ENCODE measurements at regions not wholly inside any gene's neighbourhood (a gene's known extent, or its start where the extent isn't known, plus 50 kb on each side); places are given as distances from the start of the nearest gene placed in this dataset.

DNA sequence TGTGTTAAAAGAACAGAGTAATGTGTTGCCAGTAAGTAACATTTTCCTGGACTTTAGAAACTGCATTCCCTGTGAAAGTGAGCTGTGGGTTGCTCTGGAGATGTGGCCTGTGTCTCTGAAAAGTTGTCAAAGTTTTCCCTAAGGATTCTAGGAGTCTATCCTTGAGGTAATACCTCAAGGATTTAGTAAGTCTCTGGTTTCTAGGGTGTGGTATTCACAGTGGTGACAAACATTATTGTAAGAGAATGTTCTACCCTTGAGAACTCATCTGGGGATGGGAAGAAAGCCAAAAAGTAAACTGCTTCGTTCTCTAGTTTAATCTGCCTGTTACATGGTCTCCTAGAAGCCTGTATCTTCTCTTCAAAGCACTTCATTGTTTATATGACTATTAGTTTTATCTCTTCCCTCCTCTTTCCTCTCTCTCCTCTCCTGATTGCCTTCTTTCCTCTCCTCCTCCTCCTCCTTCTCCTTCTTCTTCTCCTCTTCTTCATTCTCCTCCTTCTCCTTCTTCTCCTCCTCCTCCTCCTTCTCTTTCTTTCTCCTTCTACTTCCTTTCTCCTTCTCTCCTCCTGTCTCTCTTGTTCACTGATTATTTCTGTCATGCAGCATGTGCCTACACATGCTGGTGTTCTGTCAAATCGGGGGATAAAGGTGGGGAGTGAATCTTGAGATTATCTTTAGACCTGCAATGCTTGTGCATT is 321.3 kb downstream of the PTTG2 start:
- TF ChIP-seq, protein P1, sequence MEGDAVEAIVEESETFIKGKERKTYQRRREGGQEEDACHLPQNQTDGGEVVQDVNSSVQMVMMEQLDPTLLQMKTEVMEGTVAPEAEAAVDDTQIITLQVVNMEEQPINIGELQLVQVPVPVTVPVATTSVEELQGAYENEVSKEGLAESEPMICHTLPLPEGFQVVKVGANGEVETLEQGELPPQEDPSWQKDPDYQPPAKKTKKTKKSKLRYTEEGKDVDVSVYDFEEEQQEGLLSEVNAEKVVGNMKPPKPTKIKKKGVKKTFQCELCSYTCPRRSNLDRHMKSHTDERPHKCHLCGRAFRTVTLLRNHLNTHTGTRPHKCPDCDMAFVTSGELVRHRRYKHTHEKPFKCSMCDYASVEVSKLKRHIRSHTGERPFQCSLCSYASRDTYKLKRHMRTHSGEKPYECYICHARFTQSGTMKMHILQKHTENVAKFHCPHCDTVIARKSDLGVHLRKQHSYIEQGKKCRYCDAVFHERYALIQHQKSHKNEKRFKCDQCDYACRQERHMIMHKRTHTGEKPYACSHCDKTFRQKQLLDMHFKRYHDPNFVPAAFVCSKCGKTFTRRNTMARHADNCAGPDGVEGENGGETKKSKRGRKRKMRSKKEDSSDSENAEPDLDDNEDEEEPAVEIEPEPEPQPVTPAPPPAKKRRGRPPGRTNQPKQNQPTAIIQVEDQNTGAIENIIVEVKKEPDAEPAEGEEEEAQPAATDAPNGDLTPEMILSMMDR (IDR thresholded peaks at IDR 0.05; ENCODE audit: insufficient read depth, low read length): no peak
- no peak for TF ChIP-seq POLR2AphosphoS5 (IDR thresholded peaks at IDR 0.05; ENCODE audit: low read depth)
- TF ChIP-seq, protein P2, sequence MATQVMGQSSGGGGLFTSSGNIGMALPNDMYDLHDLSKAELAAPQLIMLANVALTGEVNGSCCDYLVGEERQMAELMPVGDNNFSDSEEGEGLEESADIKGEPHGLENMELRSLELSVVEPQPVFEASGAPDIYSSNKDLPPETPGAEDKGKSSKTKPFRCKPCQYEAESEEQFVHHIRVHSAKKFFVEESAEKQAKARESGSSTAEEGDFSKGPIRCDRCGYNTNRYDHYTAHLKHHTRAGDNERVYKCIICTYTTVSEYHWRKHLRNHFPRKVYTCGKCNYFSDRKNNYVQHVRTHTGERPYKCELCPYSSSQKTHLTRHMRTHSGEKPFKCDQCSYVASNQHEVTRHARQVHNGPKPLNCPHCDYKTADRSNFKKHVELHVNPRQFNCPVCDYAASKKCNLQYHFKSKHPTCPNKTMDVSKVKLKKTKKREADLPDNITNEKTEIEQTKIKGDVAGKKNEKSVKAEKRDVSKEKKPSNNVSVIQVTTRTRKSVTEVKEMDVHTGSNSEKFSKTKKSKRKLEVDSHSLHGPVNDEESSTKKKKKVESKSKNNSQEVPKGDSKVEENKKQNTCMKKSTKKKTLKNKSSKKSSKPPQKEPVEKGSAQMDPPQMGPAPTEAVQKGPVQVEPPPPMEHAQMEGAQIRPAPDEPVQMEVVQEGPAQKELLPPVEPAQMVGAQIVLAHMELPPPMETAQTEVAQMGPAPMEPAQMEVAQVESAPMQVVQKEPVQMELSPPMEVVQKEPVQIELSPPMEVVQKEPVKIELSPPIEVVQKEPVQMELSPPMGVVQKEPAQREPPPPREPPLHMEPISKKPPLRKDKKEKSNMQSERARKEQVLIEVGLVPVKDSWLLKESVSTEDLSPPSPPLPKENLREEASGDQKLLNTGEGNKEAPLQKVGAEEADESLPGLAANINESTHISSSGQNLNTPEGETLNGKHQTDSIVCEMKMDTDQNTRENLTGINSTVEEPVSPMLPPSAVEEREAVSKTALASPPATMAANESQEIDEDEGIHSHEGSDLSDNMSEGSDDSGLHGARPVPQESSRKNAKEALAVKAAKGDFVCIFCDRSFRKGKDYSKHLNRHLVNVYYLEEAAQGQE (IDR thresholded peaks at IDR 0.05; ENCODE audit: insufficient replicate concordance, low read depth): no peak

Data from HL-60 (cell line).